ENCODE measurements at regions not wholly inside any gene's neighbourhood (a gene's known extent, or its start where the extent isn't known, plus 50 kb on each side); places are given as distances from the start of the nearest gene placed in this dataset.

DNA sequence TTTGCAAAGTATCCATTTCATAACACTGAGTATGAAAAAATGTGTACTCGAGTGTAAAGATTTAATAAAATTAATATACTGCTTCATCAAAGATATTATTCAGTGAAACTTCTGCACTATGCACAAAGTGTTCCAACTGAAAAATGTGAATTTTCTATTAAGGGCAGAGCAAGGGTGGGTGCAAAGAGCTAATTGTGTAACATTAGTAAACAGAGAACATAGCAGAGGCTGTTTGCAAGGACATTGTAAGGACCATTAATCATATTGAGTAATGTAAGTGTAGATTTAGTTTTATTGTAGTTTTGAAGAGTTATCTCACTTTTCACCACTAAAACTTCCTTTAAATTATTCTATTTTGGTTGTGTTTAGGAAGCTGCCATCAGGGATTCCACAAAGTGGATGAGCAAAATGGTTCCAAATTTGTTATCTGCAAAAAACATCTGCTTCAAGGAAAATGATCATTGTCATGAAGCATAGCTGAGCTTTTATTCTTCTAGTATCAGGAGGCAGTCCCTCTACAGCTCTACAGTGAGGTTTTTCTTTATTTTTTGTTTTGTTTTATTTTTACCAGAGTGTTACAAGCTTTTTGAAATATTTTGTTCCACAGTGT lies 1375.4 kb downstream of the SLITRK1 start:
- TF ChIP-seq, protein P1, sequence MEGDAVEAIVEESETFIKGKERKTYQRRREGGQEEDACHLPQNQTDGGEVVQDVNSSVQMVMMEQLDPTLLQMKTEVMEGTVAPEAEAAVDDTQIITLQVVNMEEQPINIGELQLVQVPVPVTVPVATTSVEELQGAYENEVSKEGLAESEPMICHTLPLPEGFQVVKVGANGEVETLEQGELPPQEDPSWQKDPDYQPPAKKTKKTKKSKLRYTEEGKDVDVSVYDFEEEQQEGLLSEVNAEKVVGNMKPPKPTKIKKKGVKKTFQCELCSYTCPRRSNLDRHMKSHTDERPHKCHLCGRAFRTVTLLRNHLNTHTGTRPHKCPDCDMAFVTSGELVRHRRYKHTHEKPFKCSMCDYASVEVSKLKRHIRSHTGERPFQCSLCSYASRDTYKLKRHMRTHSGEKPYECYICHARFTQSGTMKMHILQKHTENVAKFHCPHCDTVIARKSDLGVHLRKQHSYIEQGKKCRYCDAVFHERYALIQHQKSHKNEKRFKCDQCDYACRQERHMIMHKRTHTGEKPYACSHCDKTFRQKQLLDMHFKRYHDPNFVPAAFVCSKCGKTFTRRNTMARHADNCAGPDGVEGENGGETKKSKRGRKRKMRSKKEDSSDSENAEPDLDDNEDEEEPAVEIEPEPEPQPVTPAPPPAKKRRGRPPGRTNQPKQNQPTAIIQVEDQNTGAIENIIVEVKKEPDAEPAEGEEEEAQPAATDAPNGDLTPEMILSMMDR (conservative IDR thresholded peaks at IDR 0.05), result no peak
- TF ChIP-seq ZFX (IDR thresholded peaks at IDR 0.05), result no peak
